HEK293 (cell line): ENCODE measurements at regions not wholly inside any gene's neighbourhood (a gene's known extent, or its start where the extent isn't known, plus 50 kb on each side); places are given as distances from the start of the nearest gene placed in this dataset.

ENCODE experiments used
- CTCF ChIA-PET: fragments of 350-600 bp; formaldehyde crosslinking; extraction: SDS; loops from one replicate; lab custom pipeline; 2021; ENCODE audit warnings: antibody characterized with exemption; lab: Yijun Ruan, JAX
- POLR2A ChIA-PET: fragments of 300-600 bp; formaldehyde crosslinking; extraction: SDS; loops from one replicate; lab custom pipeline; 2020; ENCODE audit warnings: antibody characterized with exemption, inconsistent platforms; lab: Yijun Ruan, JAX
- H3K27ac ChIP-seq: fragments of 200-500 bp; sonication (Bioruptor generic); 2 replicates; pipeline ENCODE4 v1.5.1; 2014; ENCODE audit warnings: low read depth, low read length, control low read depth, inconsistent platforms; ENCODE audit errors: extremely low read depth
- H3K36me3 ChIP-seq, 2 experiments: fragments of 200-500 bp in 1 of 2; sonication (Bioruptor generic) in 1 of 2; 1 replicate in 1 of 2; 2 replicates in 1 of 2; pipeline ENCODE4 v1.5.1; 2014 to 2017; ENCODE audit warnings: inconsistent platforms in 2 of 2, low read length in 2 of 2; ENCODE audit not compliant: control insufficient read depth in 2 of 2, insufficient read depth in 1 of 2
- H3K4me1 ChIP-seq: fragments of 200-500 bp; sonication (Bioruptor generic); 2 replicates; pipeline ENCODE4 v1.5.1; 2014; ENCODE audit warnings: mild to moderate bottlenecking, low read length, inconsistent platforms; ENCODE audit not compliant: control insufficient read depth, insufficient read depth
- H3K4me3 ChIP-seq: 2 replicates; pipeline ENCODE4 v1.5.1; 2011; ENCODE audit warnings: low read depth, mild to moderate bottlenecking, control low read depth, low read length, moderate library complexity
- H3K9me3 ChIP-seq: fragments of 200-500 bp; sonication (Bioruptor generic); 2 replicates; pipeline ENCODE4 v1.5.1; 2014; ENCODE audit warnings: low read depth, low read length, inconsistent platforms; ENCODE audit not compliant: control insufficient read depth, insufficient read depth
- FEZF1 ChIP-seq: fragments of 450-650 bp; formaldehyde crosslinking; IDR thresholded peaks from 2 replicates; pipeline ENCODE4 v1.5.1; 2016; ENCODE audit warnings: missing biosample characterization, missing genetic modification characterization
- PRDM10 ChIP-seq: fragments of 450-650 bp; formaldehyde crosslinking; IDR thresholded peaks from 2 replicates; pipeline ENCODE4 v1.5.1; 2016; ENCODE audit warnings: missing biosample characterization, missing genetic modification characterization
- RBAK ChIP-seq: fragments of 450-650 bp; formaldehyde crosslinking; IDR thresholded peaks from 2 replicates; pipeline ENCODE4 v1.5.1; 2016; ENCODE audit warnings: missing biosample characterization, missing genetic modification characterization
- SETDB1 ChIP-seq: IDR thresholded peaks from one replicate; pipeline ENCODE4 v1.6.1; 2017; ENCODE audit warnings: mild to moderate bottlenecking, low read length, moderate library complexity, mixed read lengths; ENCODE audit not compliant: insufficient read length
- WT1 ChIP-seq: fragments of 450-650 bp; formaldehyde crosslinking; IDR thresholded peaks from 2 replicates; pipeline ENCODE4 v1.5.1; 2016; ENCODE audit warnings: missing biosample characterization, missing genetic modification characterization
- ZNF148 ChIP-seq: fragments of 450-650 bp; formaldehyde crosslinking; IDR thresholded peaks from 2 replicates; pipeline ENCODE4 v1.5.0; 2017; ENCODE audit warnings: missing biosample characterization, missing genetic modification characterization, borderline replicate concordance
- ZNF16 ChIP-seq: fragments of 450-650 bp; formaldehyde crosslinking; IDR thresholded peaks from 2 replicates; pipeline ENCODE4 v1.5.1; 2016; ENCODE audit warnings: low read depth, missing biosample characterization, missing genetic modification characterization
- ZNF335 ChIP-seq: fragments of 450-650 bp; formaldehyde crosslinking; conservative IDR thresholded peaks from 2 replicates; pipeline ENCODE4 v1.5.1; 2016; ENCODE audit warnings: missing biosample characterization, missing genetic modification characterization
- ZNF37A ChIP-seq: fragments of 450-650 bp; IDR thresholded peaks from 2 replicates; pipeline ENCODE4 v1.5.1; 2018; ENCODE audit warnings: missing biosample characterization, missing genetic modification characterization
- ZNF560 ChIP-seq: fragments of 450-650 bp; formaldehyde crosslinking; IDR thresholded peaks from 2 replicates; pipeline ENCODE4 v1.5.1; 2017; ENCODE audit warnings: missing biosample characterization, missing genetic modification characterization, borderline replicate concordance
- ZNF639 ChIP-seq: fragments of 450-650 bp; formaldehyde crosslinking; IDR thresholded peaks from 2 replicates; pipeline ENCODE4 v1.5.1; 2016; ENCODE audit warnings: missing biosample characterization, missing genetic modification characterization
- ZNF645 ChIP-seq: fragments of 450-650 bp; formaldehyde crosslinking; IDR thresholded peaks from 2 replicates; pipeline ENCODE4; 2016; ENCODE audit warnings: missing biosample characterization, missing genetic modification characterization
- ZNF664 ChIP-seq: fragments of 450-650 bp; formaldehyde crosslinking; IDR thresholded peaks from 2 replicates; pipeline ENCODE4 v1.5.1; 2016; ENCODE audit warnings: missing biosample characterization, missing genetic modification characterization
- ZNF677 ChIP-seq: fragments of 450-650 bp; IDR thresholded peaks from 2 replicates; pipeline ENCODE4 v1.5.0; 2018; ENCODE audit warnings: missing biosample characterization, mild to moderate bottlenecking, missing genetic modification characterization, moderate library complexity

- H3K4me3 ChIP-seq = no peak overlapping the region
- TF ChIP-seq ZNF148 (tag by site-specific recombination) = no peak
- TF ChIP-seq ZNF37A (tag by site-specific recombination) = no peak
- TF ChIP-seq ZNF664 (tag by site-specific recombination) = no peak
- H3K36me3 ChIP-seq = no peaks in the 10 kb centered on the region
- peaks cover 5% of the 10 kb centered on the region for H3K4me1 ChIP-seq
- ChIA-PET CTCF (interaction anchor here (1.0 kb wide), 1 partner anchor 55 kb away, joined by 4 read pairs; no protein-coding TSS in a partner anchor), POLR2A (no interaction called here)
- no peaks in the 10 kb centered on the region for H3K9me3 ChIP-seq
- H3K27ac ChIP-seq = no peak overlapping the region
Observed at GRCh38 chr1:59018446-59018845, 234.6 kb upstream of the JUN start.

- Histone ChIP-seq H3K36me3 (no peaks in the 10 kb centered on the region), H3K4me1 (peaks cover 4% of the 10 kb centered on the region; the same call in 1 of the 2 replicates), H3K27ac (no peak overlapping the region), H3K9me3 (no peaks in the 10 kb centered on the region), H3K4me3 (no peak overlapping the region)
- ChIA-PET CTCF (interaction anchor here (1.0 kb wide), 1 partner anchor 54 kb away, joined by 4 read pairs; no protein-coding TSS in a partner anchor), POLR2A (no interaction called here)
- TF ChIP-seq ZNF335 (tag by site-specific recombination) = no peak
- no peak for TF ChIP-seq ZNF16 (tag by site-specific recombination)
- TF ChIP-seq ZNF645 (tag by site-specific recombination) = no peak
- no peak for TF ChIP-seq RBAK (tag by site-specific recombination)
Observed at GRCh38 chr1:59018860-59019259, 235.0 kb upstream of the JUN start.

- no peaks in the 10 kb centered on the region for H3K36me3 ChIP-seq
- no peak overlapping the region for H3K27ac ChIP-seq
- H3K4me3 ChIP-seq = no peak overlapping the region
- no peaks in the 10 kb centered on the region for H3K9me3 ChIP-seq
- CTCF ChIA-PET = interaction anchor here (0.6 kb wide), 1 partner anchor 92 kb away, joined by 3 read pairs; no protein-coding TSS in a partner anchor
- POLR2A ChIA-PET = no interaction called here
- TF ChIP-seq PRDM10 (0 out of 2 replicates have a peak, but pooled peaks have one; percentile 24), FEZF1 (tag by site-specific recombination) (0 out of 2 replicates have a peak, but pooled peaks have one; percentile 21), ZNF639 (no peak), ZNF677 (tag by site-specific recombination) (no peak), ZNF560 (tag by site-specific recombination) (no peak), WT1 (tag by site-specific recombination) (no peak), SETDB1 (no peak)
- no peaks in the 10 kb centered on the region for H3K4me1 ChIP-seq
Observed at GRCh38 chr1:59020151-59020997, 236.5 kb upstream of the JUN start.
